ENCODE measurements at regions not wholly inside any gene's neighbourhood (a gene's known extent, or its start where the extent isn't known, plus 50 kb on each side); places are given as distances from the start of the nearest gene placed in this dataset.

DNA sequence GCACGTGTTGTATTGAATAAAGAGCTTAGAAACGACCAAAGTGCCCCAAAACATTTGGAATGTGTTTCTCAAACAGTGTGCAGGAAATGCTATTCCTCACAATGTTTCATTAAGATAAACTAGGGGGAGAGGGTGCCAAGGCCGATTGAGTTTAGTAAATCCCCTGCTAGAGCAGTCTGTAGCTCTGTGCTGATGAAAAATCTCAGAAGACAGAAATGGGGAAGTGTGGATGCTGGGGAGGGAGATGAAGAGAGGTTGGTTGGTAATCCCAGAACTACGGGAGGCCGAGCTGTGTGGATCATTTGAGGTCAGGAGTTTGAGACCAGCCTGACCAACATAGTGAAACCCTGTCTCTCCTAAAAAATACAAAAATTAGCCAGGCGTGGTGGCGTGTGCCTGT, 121.2 kb downstream of the FOXB1 start:
- no peaks in the 10 kb centered on the region for H3K9me2 ChIP-seq (ENCODE audit: insufficient read depth)
- H3K27ac Mint-ChIP-seq, result no peak overlapping the region
- peaks cover 27% of the 10 kb centered on the region; the same call in 1 of the 2 replicates for H3K27me3 ChIP-seq (ENCODE audit: insufficient read depth)
- ATAC-seq (no peak), DNase-seq (ENCODE audit: low spot score) (no peak)
- TF ChIP-seq JUNB (IDR thresholded peaks at IDR 0.05; ENCODE audit: unreplicated experiment), result no peak
- TF ChIP-seq, protein P1, sequence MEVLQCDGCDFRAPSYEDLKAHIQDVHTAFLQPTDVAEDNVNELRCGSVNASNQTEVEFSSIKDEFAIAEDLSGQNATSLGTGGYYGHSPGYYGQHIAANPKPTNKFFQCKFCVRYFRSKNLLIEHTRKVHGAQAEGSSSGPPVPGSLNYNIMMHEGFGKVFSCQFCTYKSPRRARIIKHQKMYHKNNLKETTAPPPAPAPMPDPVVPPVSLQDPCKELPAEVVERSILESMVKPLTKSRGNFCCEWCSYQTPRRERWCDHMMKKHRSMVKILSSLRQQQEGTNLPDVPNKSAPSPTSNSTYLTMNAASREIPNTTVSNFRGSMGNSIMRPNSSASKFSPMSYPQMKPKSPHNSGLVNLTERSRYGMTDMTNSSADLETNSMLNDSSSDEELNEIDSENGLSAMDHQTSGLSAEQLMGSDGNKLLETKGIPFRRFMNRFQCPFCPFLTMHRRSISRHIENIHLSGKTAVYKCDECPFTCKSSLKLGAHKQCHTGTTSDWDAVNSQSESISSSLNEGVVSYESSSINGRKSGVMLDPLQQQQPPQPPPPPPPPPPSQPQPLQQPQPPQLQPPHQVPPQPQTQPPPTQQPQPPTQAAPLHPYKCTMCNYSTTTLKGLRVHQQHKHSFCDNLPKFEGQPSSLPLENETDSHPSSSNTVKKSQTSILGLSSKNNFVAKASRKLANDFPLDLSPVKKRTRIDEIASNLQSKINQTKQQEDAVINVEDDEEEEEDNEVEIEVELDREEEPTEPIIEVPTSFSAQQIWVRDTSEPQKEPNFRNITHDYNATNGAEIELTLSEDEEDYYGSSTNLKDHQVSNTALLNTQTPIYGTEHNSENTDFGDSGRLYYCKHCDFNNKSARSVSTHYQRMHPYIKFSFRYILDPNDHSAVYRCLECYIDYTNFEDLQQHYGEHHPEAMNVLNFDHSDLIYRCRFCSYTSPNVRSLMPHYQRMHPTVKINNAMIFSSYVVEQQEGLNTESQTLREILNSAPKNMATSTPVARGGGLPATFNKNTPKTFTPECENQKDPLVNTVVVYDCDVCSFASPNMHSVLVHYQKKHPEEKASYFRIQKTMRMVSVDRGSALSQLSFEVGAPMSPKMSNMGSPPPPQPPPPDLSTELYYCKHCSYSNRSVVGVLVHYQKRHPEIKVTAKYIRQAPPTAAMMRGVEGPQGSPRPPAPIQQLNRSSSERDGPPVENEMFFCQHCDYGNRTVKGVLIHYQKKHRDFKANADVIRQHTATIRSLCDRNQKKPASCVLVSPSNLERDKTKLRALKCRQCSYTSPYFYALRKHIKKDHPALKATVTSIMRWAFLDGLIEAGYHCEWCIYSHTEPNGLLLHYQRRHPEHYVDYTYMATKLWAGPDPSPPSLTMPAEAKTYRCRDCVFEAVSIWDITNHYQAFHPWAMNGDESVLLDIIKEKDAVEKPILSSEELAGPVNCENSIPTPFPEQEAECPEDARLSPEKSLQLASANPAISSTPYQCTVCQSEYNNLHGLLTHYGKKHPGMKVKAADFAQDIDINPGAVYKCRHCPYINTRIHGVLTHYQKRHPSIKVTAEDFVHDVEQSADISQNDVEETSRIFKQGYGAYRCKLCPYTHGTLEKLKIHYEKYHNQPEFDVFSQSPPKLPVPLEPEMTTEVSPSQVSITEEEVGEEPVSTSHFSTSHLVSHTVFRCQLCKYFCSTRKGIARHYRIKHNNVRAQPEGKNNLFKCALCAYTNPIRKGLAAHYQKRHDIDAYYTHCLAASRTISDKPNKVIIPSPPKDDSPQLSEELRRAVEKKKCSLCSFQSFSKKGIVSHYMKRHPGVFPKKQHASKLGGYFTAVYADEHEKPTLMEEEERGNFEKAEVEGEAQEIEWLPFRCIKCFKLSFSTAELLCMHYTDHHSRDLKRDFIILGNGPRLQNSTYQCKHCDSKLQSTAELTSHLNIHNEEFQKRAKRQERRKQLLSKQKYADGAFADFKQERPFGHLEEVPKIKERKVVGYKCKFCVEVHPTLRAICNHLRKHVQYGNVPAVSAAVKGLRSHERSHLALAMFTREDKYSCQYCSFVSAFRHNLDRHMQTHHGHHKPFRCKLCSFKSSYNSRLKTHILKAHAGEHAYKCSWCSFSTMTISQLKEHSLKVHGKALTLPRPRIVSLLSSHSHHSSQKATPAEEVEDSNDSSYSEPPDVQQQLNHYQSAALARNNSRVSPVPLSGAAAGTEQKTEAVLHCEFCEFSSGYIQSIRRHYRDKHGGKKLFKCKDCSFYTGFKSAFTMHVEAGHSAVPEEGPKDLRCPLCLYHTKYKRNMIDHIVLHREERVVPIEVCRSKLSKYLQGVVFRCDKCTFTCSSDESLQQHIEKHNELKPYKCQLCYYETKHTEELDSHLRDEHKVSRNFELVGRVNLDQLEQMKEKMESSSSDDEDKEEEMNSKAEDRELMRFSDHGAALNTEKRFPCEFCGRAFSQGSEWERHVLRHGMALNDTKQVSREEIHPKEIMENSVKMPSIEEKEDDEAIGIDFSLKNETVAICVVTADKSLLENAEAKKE (CRISPR knock-in tag; IDR thresholded peaks at IDR 0.05), result no peak
- no peak for TF ChIP-seq EZH2 (IDR thresholded peaks at IDR 0.05; ENCODE audit: low read depth, unreplicated experiment)
- TF ChIP-seq ZNF331 (CRISPR knock-in tag; IDR thresholded peaks at IDR 0.05; ENCODE audit: low read depth), result no peak
- no peak for TF ChIP-seq EZH2phosphoT487 (IDR thresholded peaks at IDR 0.05; ENCODE audit: unreplicated experiment)
- no peak for TF ChIP-seq STAT1 (IDR thresholded peaks at IDR 0.05; ENCODE audit: unreplicated experiment)
- TF ChIP-seq, protein P2, sequence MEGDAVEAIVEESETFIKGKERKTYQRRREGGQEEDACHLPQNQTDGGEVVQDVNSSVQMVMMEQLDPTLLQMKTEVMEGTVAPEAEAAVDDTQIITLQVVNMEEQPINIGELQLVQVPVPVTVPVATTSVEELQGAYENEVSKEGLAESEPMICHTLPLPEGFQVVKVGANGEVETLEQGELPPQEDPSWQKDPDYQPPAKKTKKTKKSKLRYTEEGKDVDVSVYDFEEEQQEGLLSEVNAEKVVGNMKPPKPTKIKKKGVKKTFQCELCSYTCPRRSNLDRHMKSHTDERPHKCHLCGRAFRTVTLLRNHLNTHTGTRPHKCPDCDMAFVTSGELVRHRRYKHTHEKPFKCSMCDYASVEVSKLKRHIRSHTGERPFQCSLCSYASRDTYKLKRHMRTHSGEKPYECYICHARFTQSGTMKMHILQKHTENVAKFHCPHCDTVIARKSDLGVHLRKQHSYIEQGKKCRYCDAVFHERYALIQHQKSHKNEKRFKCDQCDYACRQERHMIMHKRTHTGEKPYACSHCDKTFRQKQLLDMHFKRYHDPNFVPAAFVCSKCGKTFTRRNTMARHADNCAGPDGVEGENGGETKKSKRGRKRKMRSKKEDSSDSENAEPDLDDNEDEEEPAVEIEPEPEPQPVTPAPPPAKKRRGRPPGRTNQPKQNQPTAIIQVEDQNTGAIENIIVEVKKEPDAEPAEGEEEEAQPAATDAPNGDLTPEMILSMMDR (conservative IDR thresholded peaks at IDR 0.05; ENCODE audit: low read depth in 2 of 2), result no peak
- TF ChIP-seq, protein P3, sequence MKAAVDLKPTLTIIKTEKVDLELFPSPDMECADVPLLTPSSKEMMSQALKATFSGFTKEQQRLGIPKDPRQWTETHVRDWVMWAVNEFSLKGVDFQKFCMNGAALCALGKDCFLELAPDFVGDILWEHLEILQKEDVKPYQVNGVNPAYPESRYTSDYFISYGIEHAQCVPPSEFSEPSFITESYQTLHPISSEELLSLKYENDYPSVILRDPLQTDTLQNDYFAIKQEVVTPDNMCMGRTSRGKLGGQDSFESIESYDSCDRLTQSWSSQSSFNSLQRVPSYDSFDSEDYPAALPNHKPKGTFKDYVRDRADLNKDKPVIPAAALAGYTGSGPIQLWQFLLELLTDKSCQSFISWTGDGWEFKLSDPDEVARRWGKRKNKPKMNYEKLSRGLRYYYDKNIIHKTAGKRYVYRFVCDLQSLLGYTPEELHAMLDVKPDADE (IDR thresholded peaks at IDR 0.05), result no peak
- no peak for TF ChIP-seq NANOG (IDR thresholded peaks at IDR 0.05; ENCODE audit: borderline replicate concordance)
- no peak for TF ChIP-seq CREB1 (CRISPR knock-in tag; IDR thresholded peaks at IDR 0.05; ENCODE audit: low read depth)
- TF ChIP-seq ZNF114 (CRISPR knock-in tag; IDR thresholded peaks at IDR 0.05), result no peak
- no peak for TF ChIP-seq POLR2AphosphoS5 (IDR thresholded peaks at IDR 0.05; ENCODE audit: low read depth)
- TF ChIP-seq, protein P4, sequence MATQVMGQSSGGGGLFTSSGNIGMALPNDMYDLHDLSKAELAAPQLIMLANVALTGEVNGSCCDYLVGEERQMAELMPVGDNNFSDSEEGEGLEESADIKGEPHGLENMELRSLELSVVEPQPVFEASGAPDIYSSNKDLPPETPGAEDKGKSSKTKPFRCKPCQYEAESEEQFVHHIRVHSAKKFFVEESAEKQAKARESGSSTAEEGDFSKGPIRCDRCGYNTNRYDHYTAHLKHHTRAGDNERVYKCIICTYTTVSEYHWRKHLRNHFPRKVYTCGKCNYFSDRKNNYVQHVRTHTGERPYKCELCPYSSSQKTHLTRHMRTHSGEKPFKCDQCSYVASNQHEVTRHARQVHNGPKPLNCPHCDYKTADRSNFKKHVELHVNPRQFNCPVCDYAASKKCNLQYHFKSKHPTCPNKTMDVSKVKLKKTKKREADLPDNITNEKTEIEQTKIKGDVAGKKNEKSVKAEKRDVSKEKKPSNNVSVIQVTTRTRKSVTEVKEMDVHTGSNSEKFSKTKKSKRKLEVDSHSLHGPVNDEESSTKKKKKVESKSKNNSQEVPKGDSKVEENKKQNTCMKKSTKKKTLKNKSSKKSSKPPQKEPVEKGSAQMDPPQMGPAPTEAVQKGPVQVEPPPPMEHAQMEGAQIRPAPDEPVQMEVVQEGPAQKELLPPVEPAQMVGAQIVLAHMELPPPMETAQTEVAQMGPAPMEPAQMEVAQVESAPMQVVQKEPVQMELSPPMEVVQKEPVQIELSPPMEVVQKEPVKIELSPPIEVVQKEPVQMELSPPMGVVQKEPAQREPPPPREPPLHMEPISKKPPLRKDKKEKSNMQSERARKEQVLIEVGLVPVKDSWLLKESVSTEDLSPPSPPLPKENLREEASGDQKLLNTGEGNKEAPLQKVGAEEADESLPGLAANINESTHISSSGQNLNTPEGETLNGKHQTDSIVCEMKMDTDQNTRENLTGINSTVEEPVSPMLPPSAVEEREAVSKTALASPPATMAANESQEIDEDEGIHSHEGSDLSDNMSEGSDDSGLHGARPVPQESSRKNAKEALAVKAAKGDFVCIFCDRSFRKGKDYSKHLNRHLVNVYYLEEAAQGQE (IDR thresholded peaks at IDR 0.05; ENCODE audit: unreplicated experiment), result no peak
- no peak overlapping the region for H3K4me3 ChIP-seq
- H3K4me2 ChIP-seq, result no peak overlapping the region
- peaks cover 50% of the 10 kb centered on the region for H3K4me1 Mint-ChIP-seq
- no peaks in the 10 kb centered on the region for H3F3A ChIP-seq (replicated peaks; ENCODE audit: low read depth)
- H3K4me1 ChIP-seq (ENCODE audit: insufficient read depth), result peaks cover 47% of the 10 kb centered on the region
- H2AFZ ChIP-seq, result no peak overlapping the region
- peaks cover 18% of the 10 kb centered on the region for H3K27me3 Mint-ChIP-seq (ENCODE audit: insufficient read depth, low read depth, poor library complexity)
- no peaks in the 10 kb centered on the region for H3K36me3 ChIP-seq (ENCODE audit: insufficient read depth)
- no peaks in the 10 kb centered on the region for H4K20me1 ChIP-seq (replicated peaks; ENCODE audit: insufficient read depth)
- no peaks in the 10 kb centered on the region for H3K79me2 ChIP-seq (replicated peaks; ENCODE audit: insufficient read depth)
- no peak overlapping the region for H3K27ac ChIP-seq (ENCODE audit: low read depth)
- H3K36me3 Mint-ChIP-seq (ENCODE audit: low read depth), result no peaks in the 10 kb centered on the region
- no peak overlapping the region for H3K4me3 Mint-ChIP-seq
- no peaks in the 10 kb centered on the region for H3K9me3 Mint-ChIP-seq
